CD14-positive monocyte (primary cell): ENCODE measurements at regions not wholly inside any gene's neighbourhood (a gene's known extent, or its start where the extent isn't known, plus 50 kb on each side); places are given as distances from the start of the nearest gene placed in this dataset.

Experiments
- DNase-seq, 3 donors: peaks; one replicate each; pipeline ENCODE4 v3.0.0-alpha.2; 2011 to 2022
- H2AFZ ChIP-seq: 2 replicates; pipeline ENCODE4 v1.6.0; 2012; ENCODE audit warnings: mild to moderate bottlenecking, low read depth, low read length, inconsistent platforms; ENCODE audit not compliant: insufficient read depth, poor library complexity, severe bottlenecking
- H3K27ac ChIP-seq, 2 donors: 1 replicate in 1 of 2; 2 replicates in 1 of 2; pipeline ENCODE4 v1.5.1; 2012 to 2013; ENCODE audit warnings: low read length in 2 of 2, control low read depth in 1 of 2, inconsistent platforms in 1 of 2, low read depth in 1 of 2, mild to moderate bottlenecking in 1 of 2
- H3K27me3 ChIP-seq, 2 donors: one replicate each; pipeline versions ENCODE4 v1.6.0 to v1.6.1; 2011 to 2013; ENCODE audit warnings: low read length in 2 of 2; ENCODE audit not compliant: control insufficient read depth in 2 of 2, insufficient read depth in 2 of 2
- H3K36me3 ChIP-seq, 2 donors: replicated peaks in 1 of 2; 1 replicate in 1 of 2; 2 replicates in 1 of 2; pipeline versions ENCODE4 v1.5.1 to v1.6.1; 2012 to 2013; ENCODE audit warnings: low read length in 2 of 2, control low read depth in 1 of 2, inconsistent platforms in 1 of 2, mild to moderate bottlenecking in 1 of 2; ENCODE audit not compliant: insufficient read depth in 2 of 2, control insufficient read depth in 1 of 2
- H3K4me1 ChIP-seq, 2 donors: 1 replicate in 1 of 2; 2 replicates in 1 of 2; pipeline versions ENCODE4 v1.5.1 to v1.6.1; 2012 to 2013; ENCODE audit warnings: low read length in 2 of 2, control low read depth in 1 of 2, inconsistent platforms in 1 of 2, mild to moderate bottlenecking in 1 of 2, moderate library complexity in 1 of 2; ENCODE audit not compliant: insufficient read depth in 2 of 2, control insufficient read depth in 1 of 2
- H3K4me2 ChIP-seq: replicated peaks from 2 replicates; pipeline ENCODE3; 2012; ENCODE audit warnings: low read length, moderate library complexity, mild to moderate bottlenecking; ENCODE audit not compliant: poor library complexity, severe bottlenecking; ENCODE audit errors: extremely low read depth
- H3K4me3 ChIP-seq, 3 experiments: fragments of 200-600 bp in 1 of 3; sonication (generic) in 1 of 3; replicated peaks in 1 of 3; 1 replicate in 2 of 3; 2 replicates in 1 of 3; pipeline ENCODE4 v1.5.1; 2011 to 2013; ENCODE audit warnings: low read length in 3 of 3, mild to moderate bottlenecking in 3 of 3, control low read depth in 2 of 3, low read depth in 2 of 3, inconsistent platforms in 1 of 3, moderate library complexity in 1 of 3
- H3K79me2 ChIP-seq: 2 replicates; pipeline ENCODE4 v1.6.0; 2012; ENCODE audit warnings: mild to moderate bottlenecking, control low read depth, inconsistent platforms, low read length, moderate library complexity; ENCODE audit not compliant: insufficient read depth
- H3K9ac ChIP-seq: 2 replicates; pipeline ENCODE4 v1.6.0; 2017; ENCODE audit warnings: low read length, mild to moderate bottlenecking; ENCODE audit not compliant: insufficient read depth, poor library complexity, severe bottlenecking
- H3K9me3 ChIP-seq, 2 donors: replicated peaks in 1 of 2; 1 replicate in 1 of 2; 2 replicates in 1 of 2; pipeline versions ENCODE4 v1.5.1 to v1.6.1; 2012 to 2013; ENCODE audit warnings: low read length in 2 of 2, control low read depth in 1 of 2; ENCODE audit not compliant: control insufficient read depth in 1 of 2, insufficient read depth in 1 of 2
- H4K20me1 ChIP-seq: 2 replicates; pipeline ENCODE4 v1.6.0; 2012; ENCODE audit warnings: mild to moderate bottlenecking, low read length, control low read depth, moderate library complexity; ENCODE audit not compliant: insufficient read depth
- H3K27ac Mint-ChIP-seq, 7 donors: one replicate each; pipeline ENCODE4 v1.8.0; 2020; ENCODE audit warnings: mild to moderate bottlenecking in 7 of 7, mixed read lengths in 7 of 7, moderate library complexity in 6 of 7, inconsistent platforms in 2 of 7
- H3K27me3 Mint-ChIP-seq, 3 donors: one replicate each; pipeline ENCODE4 v1.8.0; 2021 to 2022; ENCODE audit warnings: low read depth in 3 of 3, mild to moderate bottlenecking in 3 of 3, mixed read lengths in 3 of 3, moderate library complexity in 3 of 3, inconsistent platforms in 1 of 3
- H3K36me3 Mint-ChIP-seq, 2 donors: one replicate each; pipeline ENCODE4 v1.8.0; 2020; ENCODE audit warnings: mixed read lengths in 2 of 2, inconsistent platforms in 1 of 2, mild to moderate bottlenecking in 1 of 2
- H3K4me1 Mint-ChIP-seq: one replicate; pipeline ENCODE4 v1.8.0; 2020; ENCODE audit warnings: mild to moderate bottlenecking, mixed read lengths
- H3K4me3 Mint-ChIP-seq, 2 donors: one replicate each; pipeline ENCODE4 v1.8.0; 2020; ENCODE audit warnings: mild to moderate bottlenecking in 2 of 2, mixed read lengths in 2 of 2, moderate library complexity in 1 of 2
- H3K9me3 Mint-ChIP-seq, 7 donors: one replicate each; pipeline ENCODE4 v1.8.0; 2020 to 2022; ENCODE audit warnings: mixed read lengths in 7 of 7, mild to moderate bottlenecking in 6 of 7, moderate library complexity in 6 of 7, inconsistent platforms in 2 of 7
- WGBS: methylation state at CpG from one replicate; pipeline ENCODE4 v1.1.5; 2013; ENCODE audit warnings: missing lambda C conversion rate; ENCODE audit not compliant: insufficient coverage; 5-methylcytosine and 5-hydroxymethylcytosine counted together
- intact Hi-C, 2 donors: fragments of 100-400 bp; cut with micrococcal nuclease; formaldehyde crosslinking; loops; one replicate each; pipeline versions ENCODE4 v1.15.0 to v1.15.1; 2023
- TF ChIP-seq, protein P1 (sequence below): fragments of 200-600 bp; IDR thresholded peaks from one replicate; pipeline ENCODE4 v1.8.0; 2022; ENCODE audit warnings: antibody characterized with exemption, mild to moderate bottlenecking

- H3K4me2 ChIP-seq, result no peak overlapping the region
- no peaks in the 10 kb centered on the region for H3K4me1 ChIP-seq
- Mint-ChIP-seq H3K4me1 (no peaks in the 10 kb centered on the region), H3K9me3 (peaks cover 0 to 2% (median 0%) of the 10 kb centered on the region in 7 donors), H3K4me3 (no peak overlapping the region), H3K27ac (no peak overlapping the region), H3K36me3 (no peaks in the 10 kb centered on the region), H3K27me3 (peaks cover 4 to 7% (median 5%) of the 10 kb centered on the region in 3 donors)
- H3K9ac ChIP-seq, result no peak overlapping the region
- no peak overlapping the region for H3K4me3 ChIP-seq
- no peak for DNase-seq
- H3K27ac ChIP-seq, result no peak overlapping the region
- intact Hi-C loops, result no loop called here
- H3K9me3 ChIP-seq, result no peaks in the 10 kb centered on the region
- H4K20me1 ChIP-seq, result no peaks in the 10 kb centered on the region
- H2AFZ ChIP-seq, result no peak overlapping the region
- no peaks in the 10 kb centered on the region for H3K36me3 ChIP-seq
- TF ChIP-seq, protein P1, sequence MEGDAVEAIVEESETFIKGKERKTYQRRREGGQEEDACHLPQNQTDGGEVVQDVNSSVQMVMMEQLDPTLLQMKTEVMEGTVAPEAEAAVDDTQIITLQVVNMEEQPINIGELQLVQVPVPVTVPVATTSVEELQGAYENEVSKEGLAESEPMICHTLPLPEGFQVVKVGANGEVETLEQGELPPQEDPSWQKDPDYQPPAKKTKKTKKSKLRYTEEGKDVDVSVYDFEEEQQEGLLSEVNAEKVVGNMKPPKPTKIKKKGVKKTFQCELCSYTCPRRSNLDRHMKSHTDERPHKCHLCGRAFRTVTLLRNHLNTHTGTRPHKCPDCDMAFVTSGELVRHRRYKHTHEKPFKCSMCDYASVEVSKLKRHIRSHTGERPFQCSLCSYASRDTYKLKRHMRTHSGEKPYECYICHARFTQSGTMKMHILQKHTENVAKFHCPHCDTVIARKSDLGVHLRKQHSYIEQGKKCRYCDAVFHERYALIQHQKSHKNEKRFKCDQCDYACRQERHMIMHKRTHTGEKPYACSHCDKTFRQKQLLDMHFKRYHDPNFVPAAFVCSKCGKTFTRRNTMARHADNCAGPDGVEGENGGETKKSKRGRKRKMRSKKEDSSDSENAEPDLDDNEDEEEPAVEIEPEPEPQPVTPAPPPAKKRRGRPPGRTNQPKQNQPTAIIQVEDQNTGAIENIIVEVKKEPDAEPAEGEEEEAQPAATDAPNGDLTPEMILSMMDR, result no peak
- H3K27me3 ChIP-seq, result no peaks in the 10 kb centered on the region
- WGBS, result 89% methylated on average over 3 of the region's 5 CpGs
- H3K79me2 ChIP-seq, result no peaks in the 10 kb centered on the region
Measured at GRCh38 chr14:31921721-31922120, 155.4 kb upstream of the ARHGAP5 start.

- Mint-ChIP-seq H3K9me3 (no peaks in the 10 kb centered on the region), H3K27me3 (peaks cover 2 to 4% (median 2%) of the 10 kb centered on the region in 3 donors), H3K36me3 (no peaks in the 10 kb centered on the region), H3K4me1 (no peaks in the 10 kb centered on the region), H3K4me3 (no peak overlapping the region), H3K27ac (no peak overlapping the region)
- H3K9me3 ChIP-seq, result no peaks in the 10 kb centered on the region
- DNase-seq, result peak; percentile 1 to 23 (median 13)
- H4K20me1 ChIP-seq, result no peaks in the 10 kb centered on the region
- no peak overlapping the region for H3K4me3 ChIP-seq
- no peaks in the 10 kb centered on the region for H3K79me2 ChIP-seq
- no peaks in the 10 kb centered on the region for H3K4me1 ChIP-seq
- no peak overlapping the region for H3K9ac ChIP-seq
- no CpG with 5 or more reads among the region's 1 CpG for WGBS
- no peak overlapping the region for H3K4me2 ChIP-seq
- H2AFZ ChIP-seq, result no peak overlapping the region
- no peak overlapping the region for H3K27ac ChIP-seq
- H3K36me3 ChIP-seq, result no peaks in the 10 kb centered on the region
- H3K27me3 ChIP-seq, result no peaks in the 10 kb centered on the region
- intact Hi-C loops, result loop anchor here (5.0 kb wide), 1 partner anchor 326 kb away; no protein-coding TSS in a partner anchor
- TF ChIP-seq, protein P1, result peak; percentile 68
Measured at GRCh38 chr14:31926123-31926522, 151.0 kb upstream of the ARHGAP5 start.
